Non-pigmented ciliary epithelial cell (primary cell): ENCODE measurements at regions not wholly inside any gene's neighbourhood (a gene's known extent, or its start where the extent isn't known, plus 50 kb on each side); places are given as distances from the start of the nearest gene placed in this dataset.
"Not testable (repeated sequence)": the region's sequence is repeated elsewhere in the genome, so short reads cannot be mapped to it uniquely, and the experiment has no call there.

ENCODE experiments used
- DNase-seq: peaks from one replicate; pipeline ENCODE4 v3.0.0-alpha.2; 2010; ENCODE audit warnings: low read depth

DNA sequence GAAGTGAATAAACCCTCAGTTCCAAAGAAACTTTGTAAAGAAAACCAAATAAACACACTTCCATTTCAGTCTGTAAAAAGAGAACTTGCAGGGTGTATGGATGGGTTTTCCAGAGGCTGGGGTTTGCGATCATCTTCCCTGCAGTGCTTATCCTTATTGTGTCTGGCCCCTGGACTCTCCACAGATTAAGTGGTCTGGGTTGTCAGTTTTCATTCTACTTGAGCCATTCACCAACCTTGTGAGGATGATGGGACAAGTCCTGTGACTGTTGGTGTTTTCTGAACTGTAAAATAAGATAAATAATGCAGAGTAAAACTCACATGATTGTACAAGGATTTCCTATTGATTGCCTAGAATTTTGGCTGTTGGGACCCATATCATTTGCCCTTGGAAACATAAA, 166.1 kb upstream of the MOCS2 start:
- DNase-seq, result no peak

DNA sequence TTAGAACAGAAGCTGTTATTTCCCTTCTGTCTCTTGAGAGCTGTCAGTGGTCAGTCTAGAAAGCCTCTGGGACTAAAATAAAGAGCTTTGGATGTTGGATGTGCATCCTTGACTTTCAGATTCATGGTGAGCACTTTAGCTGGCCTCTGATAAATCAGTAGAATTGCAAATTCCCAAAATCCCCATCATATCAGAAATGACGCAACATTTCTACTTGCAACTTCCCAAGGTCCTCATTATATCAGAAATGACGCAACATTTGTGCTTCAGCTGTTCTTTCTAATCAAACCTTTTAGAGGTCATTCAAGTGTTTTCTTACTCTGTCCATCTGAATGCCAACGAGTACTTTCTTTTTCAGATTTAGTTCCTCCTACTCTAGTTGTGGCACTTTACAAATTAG, 167.3 kb upstream of the MOCS2 start:
- DNase-seq, result no peak

GRCh38 chr5:53277491-53277890, 167.9 kb upstream of the MOCS2 start:
- no peak for DNase-seq

DNA sequence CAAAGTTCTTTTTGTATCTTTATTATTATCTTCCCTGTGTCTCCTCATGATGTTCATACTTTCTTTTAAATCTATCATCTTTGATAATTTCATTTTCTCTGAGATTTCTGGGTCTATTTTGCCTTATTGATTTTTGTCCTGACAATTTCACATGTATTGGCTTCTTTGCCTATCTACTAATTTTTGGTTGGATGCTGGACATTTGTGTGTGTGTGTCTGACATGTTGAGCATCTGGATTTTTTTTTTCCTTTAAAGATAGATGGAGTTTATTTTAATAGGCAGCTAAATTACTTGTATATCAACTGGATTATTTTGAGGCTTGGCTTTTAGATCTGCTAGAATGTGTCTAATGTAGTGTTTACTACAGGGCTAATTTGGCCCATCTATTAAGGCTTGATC, 178.0 kb upstream of the MOCS2 start:
- no peak for DNase-seq

DNA sequence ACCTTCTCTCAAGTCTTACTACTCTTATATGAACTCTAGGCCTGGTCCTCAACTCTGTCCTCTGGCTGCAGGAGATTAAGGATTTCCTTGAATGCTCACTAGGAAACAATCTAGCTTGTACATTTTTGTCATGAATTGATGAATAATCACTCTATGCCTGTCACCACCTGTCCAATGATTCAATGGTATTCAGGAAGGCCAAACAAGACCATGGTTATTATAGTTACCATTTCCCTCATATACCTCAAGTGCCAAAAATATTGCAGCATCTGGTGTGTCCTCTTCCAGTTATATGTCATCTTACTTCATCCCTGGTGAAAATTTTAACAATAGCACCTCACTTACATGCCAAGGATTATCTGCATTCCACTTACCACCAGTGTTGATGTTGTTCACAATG, 179.0 kb upstream of the MOCS2 start:
- no peak for DNase-seq

DNA sequence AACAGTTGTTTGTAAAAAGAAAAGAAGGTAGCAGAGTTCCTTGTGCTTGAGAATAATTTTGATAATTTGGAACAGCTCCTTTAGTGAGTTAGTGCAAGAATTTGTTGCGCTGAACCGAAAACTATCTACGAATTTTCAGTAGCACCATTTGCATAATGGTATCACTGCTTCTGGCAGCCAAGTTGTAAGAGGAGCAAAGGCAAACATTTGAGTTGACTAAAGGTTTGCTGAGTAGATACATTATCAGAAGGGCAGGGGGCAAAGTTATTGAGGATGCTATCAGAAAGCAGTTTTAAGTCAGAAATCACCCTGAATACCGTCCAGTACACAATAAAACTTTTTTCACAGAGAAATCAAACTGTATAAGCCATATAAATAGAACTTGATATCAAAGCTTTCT, 181.5 kb upstream of the MOCS2 start:
- no peak for DNase-seq

- DNase-seq, result no peak
Measured at GRCh38 chr5:53291528-53291927, 182.0 kb upstream of the MOCS2 start.

DNA sequence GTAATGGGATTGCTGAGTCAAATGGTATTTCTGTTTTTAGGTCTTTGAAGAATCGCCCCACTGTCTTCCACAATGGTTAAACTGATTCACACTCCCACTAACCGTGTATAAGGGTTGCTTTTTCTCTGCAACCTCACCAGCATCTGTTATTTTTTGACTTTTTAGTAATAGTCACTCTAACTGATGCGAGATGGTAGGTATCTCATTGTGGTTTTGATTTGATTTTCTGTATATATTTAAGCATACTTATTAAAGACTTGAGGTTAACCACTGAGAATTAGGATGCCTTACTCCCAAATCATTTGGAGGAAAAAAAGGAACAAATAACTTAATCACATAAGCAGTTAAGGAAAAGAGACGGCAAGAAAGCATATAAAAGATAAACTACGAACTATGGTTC, 181.6 kb upstream of the FST start:
- no peak for DNase-seq

DNA sequence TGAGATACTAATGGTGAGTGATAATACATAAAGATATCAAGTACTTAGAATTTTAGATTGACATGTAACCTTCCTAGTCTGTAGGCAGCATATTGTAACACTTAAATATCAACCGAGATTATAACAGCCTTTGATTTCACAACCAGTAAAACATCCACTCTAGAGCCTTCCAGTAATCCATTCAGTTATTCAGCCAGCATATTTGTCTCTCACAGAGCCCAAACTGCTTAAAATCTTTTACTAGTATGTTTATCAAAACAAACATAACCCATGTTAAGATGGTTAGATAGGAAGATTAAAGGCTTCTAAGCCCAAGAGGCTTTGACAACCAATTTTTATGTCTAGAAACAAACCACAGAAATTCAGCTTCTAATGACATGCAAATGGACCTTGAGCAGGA, 177.9 kb upstream of the FST start:
- DNase-seq, result no peak

GRCh38 chr5:53303105-53303504, 177.3 kb upstream of the FST start:
- no peak for DNase-seq

- DNase-seq, result not testable (repeated sequence)
Measured at GRCh38 chr5:53305316-53305715, 175.1 kb upstream of the FST start.

DNA sequence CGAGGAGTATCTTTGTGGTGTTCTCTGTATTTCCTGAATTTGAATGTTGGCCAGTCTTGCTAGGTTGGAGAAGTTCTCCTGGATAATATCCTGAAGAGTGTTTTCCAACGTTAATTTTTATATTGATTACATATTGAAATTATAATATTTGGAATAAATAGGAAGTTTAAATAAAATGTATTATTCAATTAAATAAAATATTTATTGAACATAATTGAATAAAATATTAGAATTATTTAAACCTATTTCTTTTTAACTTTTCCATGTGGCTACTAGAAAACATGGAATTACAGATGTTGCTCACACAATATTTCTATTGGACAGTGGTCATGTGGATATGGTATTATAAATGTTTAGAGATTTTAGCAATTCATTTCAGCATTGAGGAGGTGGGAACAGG, 170.8 kb upstream of the FST start:
- DNase-seq, result no peak

DNA sequence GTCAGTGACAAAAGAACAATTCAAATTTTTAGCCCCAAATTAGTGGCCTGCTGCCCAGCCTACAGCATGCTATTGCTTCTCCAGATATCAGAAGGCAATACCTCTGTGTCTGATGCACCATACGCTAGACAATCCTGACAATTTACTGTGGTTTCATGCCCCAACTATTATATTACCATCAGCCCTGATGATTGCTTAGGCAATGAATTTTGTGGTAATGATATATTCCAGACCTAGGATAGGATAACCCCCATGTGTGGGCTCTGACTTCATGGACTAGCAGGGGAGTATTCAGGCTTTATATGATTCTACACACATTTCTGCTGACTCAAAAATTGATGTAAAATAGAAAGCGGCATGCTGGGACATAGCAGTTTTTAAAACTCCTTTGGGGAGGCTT, 168.7 kb upstream of the FST start:
- DNase-seq, result no peak

- no peak for DNase-seq
Measured at GRCh38 chr5:53313145-53313544, 167.3 kb upstream of the FST start.

DNA sequence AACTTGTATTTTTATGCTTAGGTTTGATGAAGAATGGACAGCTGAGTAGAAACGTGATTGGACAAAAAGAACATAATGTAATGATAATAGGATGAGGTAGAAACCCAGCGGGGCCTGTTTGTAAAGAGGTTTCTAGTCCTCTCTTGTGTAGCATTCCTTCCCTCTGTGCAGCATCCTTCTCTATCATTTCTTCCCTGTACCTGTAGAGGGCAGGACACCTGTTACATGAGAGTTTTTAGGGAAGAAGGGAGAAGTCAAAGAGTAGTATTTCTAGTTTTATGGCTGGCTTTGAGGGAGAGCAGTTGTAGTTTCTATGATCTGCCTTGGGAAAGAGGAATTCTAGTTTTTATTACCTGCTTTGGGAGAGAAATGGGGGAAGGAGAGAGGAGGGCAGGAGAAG, 162.1 kb upstream of the FST start:
- no peak for DNase-seq

DNA sequence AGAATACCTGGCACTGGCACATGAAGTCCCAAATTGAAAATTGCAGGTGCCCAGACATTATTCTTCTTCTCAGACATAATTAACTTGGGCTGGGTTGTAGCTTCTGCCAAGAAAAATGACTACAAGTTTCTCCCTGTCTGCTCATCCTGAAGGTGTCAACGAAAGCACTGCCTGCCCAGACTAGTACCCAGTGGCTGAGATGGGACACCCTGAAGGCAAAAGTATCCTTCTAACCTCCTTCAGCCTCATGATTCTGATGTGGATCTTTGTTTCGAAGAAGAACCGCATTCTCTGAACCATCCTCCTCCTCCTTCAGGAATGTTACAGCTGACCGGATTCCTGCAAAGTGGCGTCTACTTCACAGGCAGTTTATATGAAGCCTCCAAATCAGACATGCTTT, 161.1 kb upstream of the FST start:
- no peak for DNase-seq

DNA sequence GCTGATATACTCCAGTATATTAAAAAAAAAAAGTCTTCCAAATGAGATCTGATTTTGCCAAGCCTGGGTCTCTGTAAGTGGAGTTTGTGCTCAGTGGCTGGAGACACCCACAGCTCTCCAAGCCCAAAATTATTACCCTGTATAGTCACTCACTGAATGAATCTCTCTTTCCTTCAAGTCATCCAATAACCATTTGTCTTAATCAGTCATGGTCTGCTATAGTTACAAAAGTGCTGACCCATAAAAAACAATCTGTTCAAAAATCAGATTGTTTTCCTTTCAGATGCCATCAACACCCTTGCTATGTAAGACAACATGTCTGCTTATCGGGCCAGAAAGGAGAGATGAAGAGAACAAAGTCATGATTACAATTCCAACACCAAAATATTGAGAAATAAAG, 159.4 kb upstream of the FST start:
- DNase-seq, result no peak

DNA sequence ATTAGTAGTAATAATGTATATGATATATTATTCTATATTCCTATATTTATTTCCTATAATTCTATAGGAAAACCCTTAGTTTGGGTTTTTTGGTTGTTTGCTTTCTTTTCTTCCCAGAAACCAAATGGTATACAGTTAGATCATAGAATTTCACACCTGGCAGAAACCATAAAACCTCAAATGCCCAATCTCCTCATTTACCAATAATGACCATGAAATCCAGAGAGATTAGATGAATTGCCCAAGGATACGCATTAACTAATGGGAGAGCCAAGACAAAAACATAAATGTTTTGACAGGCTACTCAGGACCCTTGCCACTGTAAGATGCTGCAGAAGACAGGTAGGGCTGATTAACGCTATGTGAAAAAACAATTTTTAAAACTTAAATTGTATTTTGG, 158.7 kb upstream of the FST start:
- no peak for DNase-seq

- DNase-seq, result no peak
Measured at GRCh38 chr5:53322257-53322656, 158.2 kb upstream of the FST start.

GRCh38 chr5:53323511-53323910, 156.9 kb upstream of the FST start:
- no peak for DNase-seq

- DNase-seq, result no peak
Measured at GRCh38 chr5:53323943-53324642, 156.3 kb upstream of the FST start.

- no peak for DNase-seq
Measured at GRCh38 chr5:53326424-53327153, 153.8 kb upstream of the FST start.

GRCh38 chr5:53327811-53328334, 152.6 kb upstream of the FST start:
- DNase-seq, result no peak

GRCh38 chr5:53330491-53330890, 149.9 kb upstream of the FST start:
- no peak for DNase-seq
